SK-N-SH treated with all-trans-retinoic acid at 6 μM for 48 hours (cell line): ENCODE measurements at regions not wholly inside any gene's neighbourhood (a gene's known extent, or its start where the extent isn't known, plus 50 kb on each side); places are given as distances from the start of the nearest gene placed in this dataset.

Experiments used
- ATAC-seq: fragments of 200-7000 bp; cut with Tn5 transposase; 3 replicates; pipeline ENCODE4 v1.9.1; 2020; ENCODE audit warnings: mild to moderate bottlenecking, moderate library complexity
- BACH2 ChIP-seq: fragments of 250-450 bp; sonication (Bioruptor Pico); IDR thresholded peaks from 2 replicates; pipeline ENCODE4 v1.9.0; 2021; ENCODE audit warnings: mild to moderate bottlenecking, borderline replicate concordance
- CSDC2 ChIP-seq: fragments of 250-450 bp; sonication (Bioruptor Pico); IDR thresholded peaks from 2 replicates; pipeline ENCODE4 v1.5.0; 2020; ENCODE audit warnings: mild to moderate bottlenecking, moderate library complexity
- ESRRG ChIP-seq: fragments of 250-450 bp; sonication (Bioruptor Pico); IDR thresholded peaks from 2 replicates; pipeline ENCODE4 v1.6.1; 2021; ENCODE audit warnings: mild to moderate bottlenecking
- GLIS3 ChIP-seq: fragments of 250-450 bp; sonication (Bioruptor Pico); IDR thresholded peaks from 2 replicates; pipeline ENCODE4 v1.5.0; 2020; ENCODE audit warnings: mild to moderate bottlenecking, moderate library complexity
- ISL1 ChIP-seq: fragments of 250-450 bp; sonication (Bioruptor Pico); IDR thresholded peaks from 2 replicates; pipeline ENCODE4 v2.1.2; 2022; ENCODE audit warnings: mild to moderate bottlenecking, moderate library complexity
- OSR1 ChIP-seq: fragments of 250-450 bp; sonication (Bioruptor Pico); IDR thresholded peaks from 2 replicates; pipeline ENCODE4 v1.8.0; 2022; ENCODE audit warnings: moderate library complexity, mild to moderate bottlenecking, inconsistent platforms
- RARB ChIP-seq: fragments of 250-450 bp; sonication (Bioruptor Pico); IDR thresholded peaks from 2 replicates; pipeline ENCODE4 v1.8.0; 2021; ENCODE audit warnings: mild to moderate bottlenecking, moderate library complexity
- SNAI2 ChIP-seq: fragments of 250-450 bp; sonication (Bioruptor Pico); IDR thresholded peaks from 2 replicates; pipeline ENCODE4 v1.5.0; 2020; ENCODE audit warnings: mild to moderate bottlenecking, moderate library complexity
- TCF4 ChIP-seq: fragments of 250-450 bp; sonication (Bioruptor Pico); IDR thresholded peaks from 2 replicates; pipeline ENCODE4 v1.8.0; 2021; ENCODE audit warnings: mild to moderate bottlenecking, moderate library complexity, borderline replicate concordance
- TOX ChIP-seq: fragments of 250-450 bp; sonication (Bioruptor Pico); IDR thresholded peaks from 2 replicates; pipeline ENCODE4 v1.8.0; 2021; ENCODE audit warnings: mild to moderate bottlenecking, moderate library complexity, borderline replicate concordance
- ZFP3 ChIP-seq: fragments of 250-450 bp; sonication (Bioruptor Pico); IDR thresholded peaks from 2 replicates; pipeline ENCODE4 v1.5.0; 2020; ENCODE audit warnings: mild to moderate bottlenecking, moderate library complexity
- ZNF565 ChIP-seq: fragments of 450-650 bp; formaldehyde crosslinking; conservative IDR thresholded peaks from 2 replicates; pipeline ENCODE4 v1.5.0; 2020; ENCODE audit warnings: low read depth, mild to moderate bottlenecking, moderate library complexity
- ZNF8 ChIP-seq: fragments of 450-650 bp; formaldehyde crosslinking; IDR thresholded peaks from 2 replicates; pipeline ENCODE4 v1.5.0; 2020; ENCODE audit warnings: mild to moderate bottlenecking, moderate library complexity
- TF ChIP-seq, protein P1 (sequence below): fragments of 250-450 bp; sonication (Bioruptor Pico); IDR thresholded peaks from 2 replicates; pipeline ENCODE4 v1.8.0; 2021; ENCODE audit warnings: low read depth, mild to moderate bottlenecking, moderate library complexity, borderline replicate concordance
- TF ChIP-seq, protein P2 (sequence below): fragments of 250-450 bp; sonication (Bioruptor Pico); IDR thresholded peaks from 2 replicates; pipeline ENCODE4 v1.5.1; 2021; ENCODE audit warnings: mild to moderate bottlenecking, moderate library complexity
- TF ChIP-seq, protein P3 (sequence below): fragments of 250-450 bp; sonication (Bioruptor Pico); IDR thresholded peaks from 2 replicates; pipeline ENCODE4 v1.8.0; 2020; ENCODE audit warnings: mild to moderate bottlenecking, moderate library complexity, borderline replicate concordance
- TF ChIP-seq, protein P4 (sequence below): fragments of 250-450 bp; sonication (Bioruptor Pico); IDR thresholded peaks from 2 replicates; pipeline ENCODE4 v1.5.1; 2020; ENCODE audit warnings: low read depth, mild to moderate bottlenecking, moderate library complexity
- TF ChIP-seq, protein P5 (sequence below): fragments of 250-450 bp; sonication (Bioruptor Pico); IDR thresholded peaks from 2 replicates; pipeline ENCODE4 v1.5.0; 2020; ENCODE audit warnings: mild to moderate bottlenecking, moderate library complexity

DNA sequence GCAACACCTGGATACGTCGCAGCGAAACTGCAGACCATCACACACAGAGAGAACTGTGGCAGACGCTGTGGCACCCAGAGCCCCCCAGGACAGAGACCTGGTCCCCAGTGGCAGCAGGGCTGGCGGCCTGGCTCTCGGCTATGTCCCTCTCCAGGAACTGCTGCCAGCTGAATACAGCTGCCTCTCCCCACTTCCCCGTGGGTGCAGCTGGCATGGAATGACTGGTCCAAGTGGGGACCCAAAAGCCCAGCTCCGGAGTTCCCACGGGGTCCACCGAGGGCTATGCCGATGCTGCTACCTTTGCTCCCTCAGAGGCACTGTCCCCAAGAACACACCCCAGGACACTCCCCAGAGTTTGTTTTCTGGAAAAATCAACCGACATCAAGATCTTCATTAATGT, 67.8 kb upstream of the GATA2 start:
- no peak for ATAC-seq
- no peak for TF ChIP-seq ZNF565 (CRISPR knock-in tag)
- TF ChIP-seq GLIS3 (CRISPR knock-in tag), result no peak
- TF ChIP-seq, protein P1, sequence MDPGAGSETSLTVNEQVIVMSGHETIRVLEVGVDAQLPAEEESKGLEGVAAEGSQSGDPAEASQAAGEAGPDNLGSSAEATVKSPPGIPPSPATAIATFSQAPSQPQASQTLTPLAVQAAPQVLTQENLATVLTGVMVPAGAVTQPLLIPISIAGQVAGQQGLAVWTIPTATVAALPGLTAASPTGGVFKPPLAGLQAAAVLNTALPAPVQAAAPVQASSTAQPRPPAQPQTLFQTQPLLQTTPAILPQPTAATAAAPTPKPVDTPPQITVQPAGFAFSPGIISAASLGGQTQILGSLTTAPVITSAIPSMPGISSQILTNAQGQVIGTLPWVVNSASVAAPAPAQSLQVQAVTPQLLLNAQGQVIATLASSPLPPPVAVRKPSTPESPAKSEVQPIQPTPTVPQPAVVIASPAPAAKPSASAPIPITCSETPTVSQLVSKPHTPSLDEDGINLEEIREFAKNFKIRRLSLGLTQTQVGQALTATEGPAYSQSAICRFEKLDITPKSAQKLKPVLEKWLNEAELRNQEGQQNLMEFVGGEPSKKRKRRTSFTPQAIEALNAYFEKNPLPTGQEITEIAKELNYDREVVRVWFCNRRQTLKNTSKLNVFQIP (CRISPR knock-in tag), result no peak
- TF ChIP-seq SNAI2 (CRISPR knock-in tag), result no peak
- TF ChIP-seq OSR1 (CRISPR knock-in tag), result no peak
- TF ChIP-seq, protein P2, sequence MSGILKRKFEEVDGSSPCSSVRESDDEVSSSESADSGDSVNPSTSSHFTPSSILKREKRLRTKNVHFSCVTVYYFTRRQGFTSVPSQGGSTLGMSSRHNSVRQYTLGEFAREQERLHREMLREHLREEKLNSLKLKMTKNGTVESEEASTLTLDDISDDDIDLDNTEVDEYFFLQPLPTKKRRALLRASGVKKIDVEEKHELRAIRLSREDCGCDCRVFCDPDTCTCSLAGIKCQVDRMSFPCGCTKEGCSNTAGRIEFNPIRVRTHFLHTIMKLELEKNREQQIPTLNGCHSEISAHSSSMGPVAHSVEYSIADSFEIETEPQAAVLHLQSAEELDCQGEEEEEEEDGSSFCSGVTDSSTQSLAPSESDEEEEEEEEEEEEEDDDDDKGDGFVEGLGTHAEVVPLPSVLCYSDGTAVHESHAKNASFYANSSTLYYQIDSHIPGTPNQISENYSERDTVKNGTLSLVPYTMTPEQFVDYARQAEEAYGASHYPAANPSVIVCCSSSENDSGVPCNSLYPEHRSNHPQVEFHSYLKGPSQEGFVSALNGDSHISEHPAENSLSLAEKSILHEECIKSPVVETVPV, result no peak
- TF ChIP-seq ZFP3 (CRISPR knock-in tag), result no peak
- no peak for TF ChIP-seq BACH2
- TF ChIP-seq, protein P3, sequence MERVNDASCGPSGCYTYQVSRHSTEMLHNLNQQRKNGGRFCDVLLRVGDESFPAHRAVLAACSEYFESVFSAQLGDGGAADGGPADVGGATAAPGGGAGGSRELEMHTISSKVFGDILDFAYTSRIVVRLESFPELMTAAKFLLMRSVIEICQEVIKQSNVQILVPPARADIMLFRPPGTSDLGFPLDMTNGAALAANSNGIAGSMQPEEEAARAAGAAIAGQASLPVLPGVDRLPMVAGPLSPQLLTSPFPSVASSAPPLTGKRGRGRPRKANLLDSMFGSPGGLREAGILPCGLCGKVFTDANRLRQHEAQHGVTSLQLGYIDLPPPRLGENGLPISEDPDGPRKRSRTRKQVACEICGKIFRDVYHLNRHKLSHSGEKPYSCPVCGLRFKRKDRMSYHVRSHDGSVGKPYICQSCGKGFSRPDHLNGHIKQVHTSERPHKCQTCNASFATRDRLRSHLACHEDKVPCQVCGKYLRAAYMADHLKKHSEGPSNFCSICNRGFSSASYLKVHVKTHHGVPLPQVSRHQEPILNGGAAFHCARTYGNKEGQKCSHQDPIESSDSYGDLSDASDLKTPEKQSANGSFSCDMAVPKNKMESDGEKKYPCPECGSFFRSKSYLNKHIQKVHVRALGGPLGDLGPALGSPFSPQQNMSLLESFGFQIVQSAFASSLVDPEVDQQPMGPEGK (CRISPR knock-in tag), result no peak
- no peak for TF ChIP-seq TCF4
- TF ChIP-seq ZNF8, result no peak
- no peak for TF ChIP-seq RARB (CRISPR knock-in tag)
- TF ChIP-seq, protein P4, sequence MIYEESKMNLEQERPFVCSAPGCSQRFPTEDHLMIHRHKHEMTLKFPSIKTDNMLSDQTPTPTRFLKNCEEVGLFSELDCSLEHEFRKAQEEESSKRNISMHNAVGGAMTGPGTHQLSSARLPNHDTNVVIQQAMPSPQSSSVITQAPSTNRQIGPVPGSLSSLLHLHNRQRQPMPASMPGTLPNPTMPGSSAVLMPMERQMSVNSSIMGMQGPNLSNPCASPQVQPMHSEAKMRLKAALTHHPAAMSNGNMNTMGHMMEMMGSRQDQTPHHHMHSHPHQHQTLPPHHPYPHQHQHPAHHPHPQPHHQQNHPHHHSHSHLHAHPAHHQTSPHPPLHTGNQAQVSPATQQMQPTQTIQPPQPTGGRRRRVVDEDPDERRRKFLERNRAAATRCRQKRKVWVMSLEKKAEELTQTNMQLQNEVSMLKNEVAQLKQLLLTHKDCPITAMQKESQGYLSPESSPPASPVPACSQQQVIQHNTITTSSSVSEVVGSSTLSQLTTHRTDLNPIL (CRISPR knock-in tag), result no peak
- TF ChIP-seq, protein P5, sequence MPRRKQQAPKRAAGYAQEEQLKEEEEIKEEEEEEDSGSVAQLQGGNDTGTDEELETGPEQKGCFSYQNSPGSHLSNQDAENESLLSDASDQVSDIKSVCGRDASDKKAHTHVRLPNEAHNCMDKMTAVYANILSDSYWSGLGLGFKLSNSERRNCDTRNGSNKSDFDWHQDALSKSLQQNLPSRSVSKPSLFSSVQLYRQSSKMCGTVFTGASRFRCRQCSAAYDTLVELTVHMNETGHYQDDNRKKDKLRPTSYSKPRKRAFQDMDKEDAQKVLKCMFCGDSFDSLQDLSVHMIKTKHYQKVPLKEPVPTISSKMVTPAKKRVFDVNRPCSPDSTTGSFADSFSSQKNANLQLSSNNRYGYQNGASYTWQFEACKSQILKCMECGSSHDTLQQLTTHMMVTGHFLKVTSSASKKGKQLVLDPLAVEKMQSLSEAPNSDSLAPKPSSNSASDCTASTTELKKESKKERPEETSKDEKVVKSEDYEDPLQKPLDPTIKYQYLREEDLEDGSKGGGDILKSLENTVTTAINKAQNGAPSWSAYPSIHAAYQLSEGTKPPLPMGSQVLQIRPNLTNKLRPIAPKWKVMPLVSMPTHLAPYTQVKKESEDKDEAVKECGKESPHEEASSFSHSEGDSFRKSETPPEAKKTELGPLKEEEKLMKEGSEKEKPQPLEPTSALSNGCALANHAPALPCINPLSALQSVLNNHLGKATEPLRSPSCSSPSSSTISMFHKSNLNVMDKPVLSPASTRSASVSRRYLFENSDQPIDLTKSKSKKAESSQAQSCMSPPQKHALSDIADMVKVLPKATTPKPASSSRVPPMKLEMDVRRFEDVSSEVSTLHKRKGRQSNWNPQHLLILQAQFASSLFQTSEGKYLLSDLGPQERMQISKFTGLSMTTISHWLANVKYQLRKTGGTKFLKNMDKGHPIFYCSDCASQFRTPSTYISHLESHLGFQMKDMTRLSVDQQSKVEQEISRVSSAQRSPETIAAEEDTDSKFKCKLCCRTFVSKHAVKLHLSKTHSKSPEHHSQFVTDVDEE (CRISPR knock-in tag), result no peak
- no peak for TF ChIP-seq TOX (CRISPR knock-in tag)
- TF ChIP-seq ESRRG (CRISPR knock-in tag), result no peak
- no peak for TF ChIP-seq ISL1 (CRISPR knock-in tag)
- no peak for TF ChIP-seq CSDC2
- TF ChIP-seq, all 23 proteins: peak for 0

DNA sequence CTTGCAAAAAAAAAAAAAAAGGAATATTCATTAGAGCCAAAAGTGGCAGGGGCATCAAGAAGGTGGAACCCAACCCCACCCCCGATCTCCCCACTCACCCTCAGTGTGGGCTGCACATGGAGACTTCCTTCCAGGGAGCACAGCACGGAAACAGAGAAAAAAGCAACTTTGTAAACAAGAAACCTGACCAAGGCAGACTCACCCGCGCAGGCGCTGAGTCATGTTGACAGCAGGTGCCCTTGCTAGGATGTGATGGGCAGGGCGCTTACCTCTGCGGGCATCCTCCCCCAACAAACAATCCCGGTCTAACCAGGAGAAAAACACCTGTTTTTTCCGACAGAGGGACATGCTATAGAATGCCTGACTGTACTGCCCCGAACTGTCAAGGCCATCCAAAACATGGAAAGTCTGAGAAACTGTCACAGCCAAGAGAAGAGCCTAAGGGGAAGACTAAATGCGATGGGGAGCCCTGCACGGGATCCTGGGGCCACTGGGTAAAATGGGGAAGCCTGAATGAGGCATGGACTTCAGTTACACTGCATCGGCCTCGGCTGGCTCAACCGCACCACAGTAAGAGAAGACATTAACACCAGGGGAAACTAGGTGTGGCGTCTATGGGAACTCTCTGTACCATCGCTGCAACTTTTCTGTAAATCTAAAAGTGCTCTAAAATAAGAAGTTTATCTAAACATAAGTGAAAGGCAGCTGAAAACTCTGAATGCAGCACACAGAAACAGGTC, 66.7 kb upstream of the GATA2 start:
- TF ChIP-seq ISL1 (CRISPR knock-in tag) (no peak), OSR1 (CRISPR knock-in tag) (no peak)
- TF ChIP-seq, protein P1 (CRISPR knock-in tag), result no peak
- no peak for ATAC-seq
